Esophagus squamous epithelium (tissue), 4 donors: ENCODE measurements at regions not wholly inside any gene's neighbourhood (a gene's known extent, or its start where the extent isn't known, plus 50 kb on each side); places are given as distances from the start of the nearest gene placed in this dataset.

ENCODE experiments used
- CTCF ChIP-seq, 6 experiments: fragments of 450-650 bp in 4 of 6; fragments of 200-600 bp in 2 of 6; sonication (generic) in 2 of 6; IDR thresholded peaks; one replicate each; pipeline ENCODE4 v1.5.1; 2016 to 2019; ENCODE audit warnings: antibody characterized with exemption in 6 of 6, mild to moderate bottlenecking in 4 of 6, moderate library complexity in 4 of 6
- POLR2A ChIP-seq, 4 donors: fragments of 450-650 bp; IDR thresholded peaks; one replicate each; pipeline ENCODE4 v1.6.1; 2017; ENCODE audit warnings: antibody characterized with exemption in 4 of 4, mild to moderate bottlenecking in 4 of 4, moderate library complexity in 3 of 4

- TF ChIP-seq CTCF (IDR thresholded peaks at IDR 0.05): no peak
- no peak for TF ChIP-seq POLR2A (IDR thresholded peaks at IDR 0.05)
These were observed 186.9 kb downstream of the FAM43A start for GRCh38 chr3:194872669-194872977.
